ENCODE measurements at regions not wholly inside any gene's neighbourhood (a gene's known extent, or its start where the extent isn't known, plus 50 kb on each side); places are given as distances from the start of the nearest gene placed in this dataset.

DNA sequence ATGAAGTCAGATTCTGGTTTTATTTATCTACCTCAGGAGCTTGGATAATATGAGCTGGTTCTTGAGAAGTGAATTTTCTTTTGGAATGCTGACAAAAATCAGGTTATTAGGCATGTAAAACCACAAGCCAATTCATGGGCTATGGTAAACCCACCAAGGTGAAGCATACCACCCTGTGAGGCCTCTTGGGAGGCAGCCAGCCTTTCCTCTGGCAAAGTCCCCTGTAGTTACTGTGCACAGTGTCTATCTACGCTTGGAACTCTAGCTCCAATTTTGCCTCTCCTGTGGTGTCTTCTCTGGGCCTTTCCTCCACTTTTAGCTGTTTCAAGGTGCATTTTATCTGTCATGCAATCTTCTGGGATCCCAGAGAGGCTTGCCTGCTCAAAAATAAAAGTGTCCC is 242.7 kb upstream of the ZSWIM2 start:
- TF ChIP-seq, protein P1, sequence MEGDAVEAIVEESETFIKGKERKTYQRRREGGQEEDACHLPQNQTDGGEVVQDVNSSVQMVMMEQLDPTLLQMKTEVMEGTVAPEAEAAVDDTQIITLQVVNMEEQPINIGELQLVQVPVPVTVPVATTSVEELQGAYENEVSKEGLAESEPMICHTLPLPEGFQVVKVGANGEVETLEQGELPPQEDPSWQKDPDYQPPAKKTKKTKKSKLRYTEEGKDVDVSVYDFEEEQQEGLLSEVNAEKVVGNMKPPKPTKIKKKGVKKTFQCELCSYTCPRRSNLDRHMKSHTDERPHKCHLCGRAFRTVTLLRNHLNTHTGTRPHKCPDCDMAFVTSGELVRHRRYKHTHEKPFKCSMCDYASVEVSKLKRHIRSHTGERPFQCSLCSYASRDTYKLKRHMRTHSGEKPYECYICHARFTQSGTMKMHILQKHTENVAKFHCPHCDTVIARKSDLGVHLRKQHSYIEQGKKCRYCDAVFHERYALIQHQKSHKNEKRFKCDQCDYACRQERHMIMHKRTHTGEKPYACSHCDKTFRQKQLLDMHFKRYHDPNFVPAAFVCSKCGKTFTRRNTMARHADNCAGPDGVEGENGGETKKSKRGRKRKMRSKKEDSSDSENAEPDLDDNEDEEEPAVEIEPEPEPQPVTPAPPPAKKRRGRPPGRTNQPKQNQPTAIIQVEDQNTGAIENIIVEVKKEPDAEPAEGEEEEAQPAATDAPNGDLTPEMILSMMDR (IDR thresholded peaks at IDR 0.05) = no peak
- no peak for TF ChIP-seq EZH2 (IDR thresholded peaks at IDR 0.05)

Measured in neural progenitor cell (in vitro differentiated cells).